ENCODE measurements at regions not wholly inside any gene's neighbourhood (a gene's known extent, or its start where the extent isn't known, plus 50 kb on each side); places are given as distances from the start of the nearest gene placed in this dataset.
A peak's percentile ranks its signal among the peaks of the same experiment; 100 is the strongest.

DNA sequence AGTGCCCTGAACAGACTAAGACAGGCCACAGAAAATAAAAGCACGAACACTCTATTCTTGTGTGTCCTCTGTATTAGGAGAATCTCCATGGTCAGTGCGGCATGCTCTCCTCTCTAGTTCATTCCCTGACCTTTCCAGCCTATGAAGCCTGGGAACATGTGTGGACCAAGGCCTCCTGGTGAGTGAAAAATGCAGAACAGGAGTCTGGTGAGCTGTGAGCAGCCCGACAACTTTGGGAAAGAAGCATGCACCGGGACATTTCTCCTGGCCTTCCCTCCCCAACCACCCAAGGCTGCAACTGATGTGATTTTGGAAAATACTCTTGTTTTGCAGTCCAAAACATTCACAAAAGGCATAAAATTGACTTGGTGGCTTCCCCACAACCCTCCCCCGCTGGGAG lies 878.3 kb upstream of the ID2 start:
- Mint-ChIP-seq H3K4me1 (ENCODE audit: low read depth, unreplicated experiment) (no peaks in the 10 kb centered on the region), H3K4me3 (ENCODE audit: unreplicated experiment) (no peak overlapping the region), H3K27me3 (ENCODE audit: insufficient read depth, unreplicated experiment) (no peaks in the 10 kb centered on the region), H3K27ac (ENCODE audit: unreplicated experiment) (no peak overlapping the region), H3K36me3 (ENCODE audit: insufficient read depth, unreplicated experiment) (no peaks in the 10 kb centered on the region), H3K9me3 (ENCODE audit: unreplicated experiment) (peaks cover 48% of the 10 kb centered on the region)
- H3K36me3 ChIP-seq (ENCODE audit: control insufficient read depth, insufficient read depth, low read length) = no peaks in the 10 kb centered on the region
- H3K4me3 ChIP-seq (ENCODE audit: low read depth, low read length) = no peak overlapping the region
- no TSS peak for BruUV-seq (replicated peaks)
- intact Hi-C loops (cut with micrococcal nuclease; ENCODE audit: unreplicated experiment) = no loop called here
- TF ChIP-seq, protein P1, sequence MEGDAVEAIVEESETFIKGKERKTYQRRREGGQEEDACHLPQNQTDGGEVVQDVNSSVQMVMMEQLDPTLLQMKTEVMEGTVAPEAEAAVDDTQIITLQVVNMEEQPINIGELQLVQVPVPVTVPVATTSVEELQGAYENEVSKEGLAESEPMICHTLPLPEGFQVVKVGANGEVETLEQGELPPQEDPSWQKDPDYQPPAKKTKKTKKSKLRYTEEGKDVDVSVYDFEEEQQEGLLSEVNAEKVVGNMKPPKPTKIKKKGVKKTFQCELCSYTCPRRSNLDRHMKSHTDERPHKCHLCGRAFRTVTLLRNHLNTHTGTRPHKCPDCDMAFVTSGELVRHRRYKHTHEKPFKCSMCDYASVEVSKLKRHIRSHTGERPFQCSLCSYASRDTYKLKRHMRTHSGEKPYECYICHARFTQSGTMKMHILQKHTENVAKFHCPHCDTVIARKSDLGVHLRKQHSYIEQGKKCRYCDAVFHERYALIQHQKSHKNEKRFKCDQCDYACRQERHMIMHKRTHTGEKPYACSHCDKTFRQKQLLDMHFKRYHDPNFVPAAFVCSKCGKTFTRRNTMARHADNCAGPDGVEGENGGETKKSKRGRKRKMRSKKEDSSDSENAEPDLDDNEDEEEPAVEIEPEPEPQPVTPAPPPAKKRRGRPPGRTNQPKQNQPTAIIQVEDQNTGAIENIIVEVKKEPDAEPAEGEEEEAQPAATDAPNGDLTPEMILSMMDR (IDR thresholded peaks at IDR 0.05; ENCODE audit: insufficient read depth in 1 of 2, low read depth in 1 of 2, low read length in 1 of 2, severe bottlenecking in 1 of 2, unreplicated experiment in 1 of 2) = no peak
- ChIA-PET POLR2A (no interaction called here), CTCF (no interaction called here)
- H3K4me1 ChIP-seq = no peaks in the 10 kb centered on the region
- H3K9me3 ChIP-seq = peaks cover 23% of the 10 kb centered on the region
- DNase-seq = no peak
- no peaks in the 10 kb centered on the region for H3K27me3 ChIP-seq (replicated peaks; ENCODE audit: control insufficient read depth, insufficient read depth, low read length)

DNA sequence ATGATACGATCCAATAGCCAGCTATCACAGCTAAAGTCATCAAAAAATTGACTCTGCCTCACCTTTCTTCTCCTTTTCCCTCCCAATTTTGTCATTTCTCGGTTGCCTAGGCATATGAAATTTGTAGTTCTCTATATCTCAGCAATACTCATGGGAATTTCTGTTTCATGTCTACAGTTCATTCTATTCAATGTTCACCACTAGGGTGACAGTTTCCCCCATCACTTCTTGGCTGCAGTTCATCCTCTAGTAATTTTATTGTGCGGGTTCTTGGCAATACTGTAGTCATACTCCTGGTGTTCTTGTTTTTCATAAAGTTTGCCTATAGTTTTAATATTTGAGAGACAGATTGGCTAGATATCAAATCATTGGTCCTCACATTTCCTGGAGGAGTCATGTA lies 872.2 kb upstream of the ID2 start:
- H3K27me3 Mint-ChIP-seq (ENCODE audit: insufficient read depth, unreplicated experiment) = no peaks in the 10 kb centered on the region
- no peaks in the 10 kb centered on the region for H3K36me3 Mint-ChIP-seq (ENCODE audit: insufficient read depth, unreplicated experiment)
- no peak overlapping the region for H3K27ac Mint-ChIP-seq (ENCODE audit: unreplicated experiment)
- BruUV-seq (replicated peaks) = no TSS peak
- H3K27me3 ChIP-seq (replicated peaks; ENCODE audit: control insufficient read depth, insufficient read depth, low read length) = no peaks in the 10 kb centered on the region
- H3K4me3 ChIP-seq (ENCODE audit: low read depth, low read length) = no peak overlapping the region
- ChIA-PET CTCF (no interaction called here), POLR2A (no interaction called here)
- H3K4me3 Mint-ChIP-seq (ENCODE audit: unreplicated experiment) = no peak overlapping the region
- no peaks in the 10 kb centered on the region for H3K4me1 ChIP-seq
- TF ChIP-seq, protein P1 (IDR thresholded peaks at IDR 0.05; ENCODE audit: insufficient read depth in 1 of 2, low read depth in 1 of 2, low read length in 1 of 2, severe bottlenecking in 1 of 2, unreplicated experiment in 1 of 2) = peak in 1 of 2 experiments; percentile 13
- peaks cover 10% of the 10 kb centered on the region for H3K9me3 Mint-ChIP-seq (ENCODE audit: unreplicated experiment)
- peaks cover 3% of the 10 kb centered on the region; the same call in 1 of the 2 replicates for H3K9me3 ChIP-seq
- no peaks in the 10 kb centered on the region for H3K36me3 ChIP-seq (ENCODE audit: control insufficient read depth, insufficient read depth, low read length)
- no peaks in the 10 kb centered on the region for H3K4me1 Mint-ChIP-seq (ENCODE audit: low read depth, unreplicated experiment)
- intact Hi-C loops (cut with micrococcal nuclease; ENCODE audit: unreplicated experiment) = no loop called here
- no peak for DNase-seq

DNA sequence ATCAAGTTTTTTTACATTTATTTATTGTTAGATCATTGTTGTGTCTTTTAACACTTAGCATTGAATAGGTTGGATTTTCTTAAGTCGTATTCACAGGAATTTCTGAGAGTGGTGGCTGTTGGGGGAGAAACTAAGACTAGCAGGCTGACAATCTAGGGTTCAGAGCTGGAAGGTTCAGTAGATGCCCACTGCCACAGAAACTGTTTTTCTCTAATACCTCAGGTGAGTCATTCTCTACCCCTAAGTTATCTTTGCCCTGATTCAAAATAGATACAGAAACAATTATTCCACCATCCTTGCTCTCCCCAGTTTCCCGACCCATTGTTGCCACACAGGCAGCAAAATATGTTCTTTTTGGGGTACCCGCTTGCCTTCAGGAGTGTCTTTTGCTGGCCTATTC lies 870.8 kb upstream of the ID2 start:
- ChIA-PET POLR2A (no interaction called here), CTCF (no interaction called here)
- DNase-seq = no peak
- peaks cover 3% of the 10 kb centered on the region; the same call in 1 of the 2 replicates for H3K9me3 ChIP-seq
- H3K27me3 Mint-ChIP-seq (ENCODE audit: insufficient read depth, unreplicated experiment) = peaks cover 3% of the 10 kb centered on the region
- TF ChIP-seq, protein P1 (IDR thresholded peaks at IDR 0.05; ENCODE audit: insufficient read depth in 1 of 2, low read depth in 1 of 2, low read length in 1 of 2, severe bottlenecking in 1 of 2, unreplicated experiment in 1 of 2) = no peak
- no peak overlapping the region for H3K4me3 ChIP-seq (ENCODE audit: low read depth, low read length)
- no peak overlapping the region for H3K4me3 Mint-ChIP-seq (ENCODE audit: unreplicated experiment)
- H3K36me3 ChIP-seq (ENCODE audit: control insufficient read depth, insufficient read depth, low read length) = no peaks in the 10 kb centered on the region
- H3K4me1 ChIP-seq = no peaks in the 10 kb centered on the region
- no peaks in the 10 kb centered on the region for H3K27me3 ChIP-seq (replicated peaks; ENCODE audit: control insufficient read depth, insufficient read depth, low read length)
- no peak overlapping the region for H3K27ac Mint-ChIP-seq (ENCODE audit: unreplicated experiment)
- no TSS peak for BruUV-seq (replicated peaks)
- H3K36me3 Mint-ChIP-seq (ENCODE audit: insufficient read depth, unreplicated experiment) = no peaks in the 10 kb centered on the region
- H3K9me3 Mint-ChIP-seq (ENCODE audit: unreplicated experiment) = peaks cover 7% of the 10 kb centered on the region
- H3K4me1 Mint-ChIP-seq (ENCODE audit: low read depth, unreplicated experiment) = no peaks in the 10 kb centered on the region
- intact Hi-C loops (cut with micrococcal nuclease; ENCODE audit: unreplicated experiment) = no loop called here

Data from Caco-2 (cell line).